GM18505 (cell line): ENCODE measurements at regions not wholly inside any gene's neighbourhood (a gene's known extent, or its start where the extent isn't known, plus 50 kb on each side); places are given as distances from the start of the nearest gene placed in this dataset.
A peak's percentile ranks its signal among the peaks of the same experiment; 100 is the strongest.

Experiments used
- ATAC-seq: cut with Tn5 transposase; IDR thresholded peaks from one replicate; pipeline ENCODE4 v1.9.1; 2021; ENCODE audit not compliant: unreplicated experiment
- POLR2A ChIP-seq: IDR thresholded peaks from 4 replicates; pipeline ENCODE4 v1.6.1; 2011; ENCODE audit warnings: borderline replicate concordance; ENCODE audit not compliant: insufficient read depth, insufficient read length; ENCODE audit errors: extremely low read depth

- no peak for ATAC-seq
Measured at GRCh38 chr1:87804128-87804527, 475.4 kb downstream of the LMO4 start.

GRCh38 chr1:87805666-87806378, 477.1 kb downstream of the LMO4 start:
- ATAC-seq, result no peak

More at GRCh38 chr1:87804128-87804527, 475.4 kb downstream of the LMO4 start:
- no peak for TF ChIP-seq POLR2A

GRCh38 chr1:87806379-87807094, 477.9 kb downstream of the LMO4 start:
- no peak for TF ChIP-seq POLR2A
- ATAC-seq, result no peak

More at GRCh38 chr1:87805666-87806378, 477.1 kb downstream of the LMO4 start:
- TF ChIP-seq POLR2A, result no peak

- ATAC-seq, result no peak
- no peak for TF ChIP-seq POLR2A
Measured at GRCh38 chr1:87810166-87810565, 481.5 kb downstream of the LMO4 start.

- ATAC-seq, result peak; percentile 87
- TF ChIP-seq POLR2A, result no peak
Measured at GRCh38 chr1:87812871-87813577, 484.3 kb downstream of the LMO4 start.

GRCh38 chr1:87814573-87814972, 485.9 kb downstream of the LMO4 start:
- ATAC-seq, result no peak
- no peak for TF ChIP-seq POLR2A

GRCh38 chr1:87816646-87817045, 488.0 kb downstream of the LMO4 start:
- TF ChIP-seq POLR2A, result no peak
- ATAC-seq, result no peak

GRCh38 chr1:87820668-87821334, 492.1 kb downstream of the LMO4 start:
- no peak for ATAC-seq

GRCh38 chr1:87821335-87821697, 492.6 kb downstream of the LMO4 start:
- no peak for TF ChIP-seq POLR2A
- ATAC-seq, result no peak

More at GRCh38 chr1:87820668-87821334, 492.1 kb downstream of the LMO4 start:
- no peak for TF ChIP-seq POLR2A

GRCh38 chr1:87826681-87827251, 498.1 kb downstream of the LMO4 start:
- TF ChIP-seq POLR2A, result no peak
- peak; percentile 95 for ATAC-seq

GRCh38 chr1:87829360-87829759, 500.7 kb downstream of the LMO4 start:
- no peak for ATAC-seq
- TF ChIP-seq POLR2A, result no peak

- ATAC-seq, result no peak
- TF ChIP-seq POLR2A, result no peak
Measured at GRCh38 chr1:87830432-87830978, 501.8 kb downstream of the LMO4 start.

- TF ChIP-seq POLR2A, result no peak
- no peak for ATAC-seq
Measured at GRCh38 chr1:87833166-87833565, 504.5 kb downstream of the LMO4 start.

- no peak for ATAC-seq
- no peak for TF ChIP-seq POLR2A
Measured at GRCh38 chr1:87834151-87834550, 505.5 kb downstream of the LMO4 start.
